ENCODE measurements at regions not wholly inside any gene's neighbourhood (a gene's known extent, or its start where the extent isn't known, plus 50 kb on each side); places are given as distances from the start of the nearest gene placed in this dataset.

- no peak overlapping the region for H3K27ac ChIP-seq
- ChIA-PET CTCF (no interaction called here), POLR2A (ENCODE audit: low non-redundant PET) (no interaction called here)
- no peak for DNase-seq (ENCODE audit: low spot score)
- TF ChIP-seq, protein P1, sequence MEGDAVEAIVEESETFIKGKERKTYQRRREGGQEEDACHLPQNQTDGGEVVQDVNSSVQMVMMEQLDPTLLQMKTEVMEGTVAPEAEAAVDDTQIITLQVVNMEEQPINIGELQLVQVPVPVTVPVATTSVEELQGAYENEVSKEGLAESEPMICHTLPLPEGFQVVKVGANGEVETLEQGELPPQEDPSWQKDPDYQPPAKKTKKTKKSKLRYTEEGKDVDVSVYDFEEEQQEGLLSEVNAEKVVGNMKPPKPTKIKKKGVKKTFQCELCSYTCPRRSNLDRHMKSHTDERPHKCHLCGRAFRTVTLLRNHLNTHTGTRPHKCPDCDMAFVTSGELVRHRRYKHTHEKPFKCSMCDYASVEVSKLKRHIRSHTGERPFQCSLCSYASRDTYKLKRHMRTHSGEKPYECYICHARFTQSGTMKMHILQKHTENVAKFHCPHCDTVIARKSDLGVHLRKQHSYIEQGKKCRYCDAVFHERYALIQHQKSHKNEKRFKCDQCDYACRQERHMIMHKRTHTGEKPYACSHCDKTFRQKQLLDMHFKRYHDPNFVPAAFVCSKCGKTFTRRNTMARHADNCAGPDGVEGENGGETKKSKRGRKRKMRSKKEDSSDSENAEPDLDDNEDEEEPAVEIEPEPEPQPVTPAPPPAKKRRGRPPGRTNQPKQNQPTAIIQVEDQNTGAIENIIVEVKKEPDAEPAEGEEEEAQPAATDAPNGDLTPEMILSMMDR (conservative IDR thresholded peaks at IDR 0.05; ENCODE audit: low read depth) = no peak
Observed at GRCh38 chr3:102802819-102803420, 368.1 kb downstream of the ZPLD1 start.

DNA sequence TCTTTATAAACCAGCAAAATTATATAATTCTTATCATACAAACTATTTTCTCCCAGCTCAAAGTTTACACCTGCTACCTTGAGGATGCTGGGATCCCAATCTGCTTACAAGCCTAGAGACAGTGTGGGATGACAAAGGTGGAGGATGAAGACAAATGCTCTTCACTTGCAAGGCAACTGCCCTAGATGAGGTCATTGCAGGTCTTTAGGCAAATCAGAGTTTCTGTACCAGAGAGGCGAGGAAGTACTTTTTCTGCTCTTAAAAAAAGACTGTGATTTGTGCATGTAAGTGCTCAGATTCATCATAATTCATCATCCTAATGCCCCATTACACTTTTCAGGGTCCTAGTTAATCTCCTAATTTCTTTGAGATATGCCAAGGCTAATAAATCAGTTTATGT, 376.1 kb downstream of the ZPLD1 start:
- POLR2A ChIA-PET (ENCODE audit: low non-redundant PET) = no interaction called here
- TF ChIP-seq, protein P1 (conservative IDR thresholded peaks at IDR 0.05; ENCODE audit: low read depth) = no peak
- DNase-seq (ENCODE audit: low spot score) = no peak
- H3K27ac ChIP-seq = no peak overlapping the region
- CTCF ChIA-PET = no interaction called here

GRCh38 chr3:102826636-102827035, 391.8 kb downstream of the ZPLD1 start:
- TF ChIP-seq, protein P1 (conservative IDR thresholded peaks at IDR 0.05; ENCODE audit: low read depth) = no peak
- no peak overlapping the region for H3K27ac ChIP-seq
- no peak for DNase-seq (ENCODE audit: low spot score)
- ChIA-PET POLR2A (ENCODE audit: low non-redundant PET) (no interaction called here), CTCF (no interaction called here)

DNA sequence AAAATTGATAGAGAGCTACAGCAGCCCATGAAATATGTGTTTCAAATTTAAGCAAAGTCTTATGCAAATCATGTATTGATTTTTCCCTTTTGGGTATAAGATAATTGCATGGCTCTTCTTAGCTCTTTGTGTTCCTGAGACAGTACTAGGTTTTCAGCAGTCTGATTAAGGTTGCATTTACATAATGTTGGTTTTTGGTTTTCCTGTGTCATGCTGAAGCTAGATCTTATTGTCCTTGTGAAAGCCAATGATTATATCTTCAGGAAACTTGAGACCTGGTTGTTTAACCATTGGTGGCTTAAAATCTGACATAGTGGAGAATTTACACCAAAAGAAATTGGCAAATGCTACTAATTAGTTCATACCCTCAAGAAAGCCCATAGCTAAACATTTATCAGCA, 392.6 kb downstream of the ZPLD1 start:
- no peak overlapping the region for H3K27ac ChIP-seq
- TF ChIP-seq, protein P1 (conservative IDR thresholded peaks at IDR 0.05; ENCODE audit: low read depth) = no peak
- DNase-seq (ENCODE audit: low spot score) = no peak
- POLR2A ChIA-PET (ENCODE audit: low non-redundant PET) = no interaction called here
- CTCF ChIA-PET = no interaction called here

GRCh38 chr3:102830415-102830814, 395.6 kb downstream of the ZPLD1 start:
- no peak overlapping the region for H3K27ac ChIP-seq
- TF ChIP-seq, protein P1 (conservative IDR thresholded peaks at IDR 0.05; ENCODE audit: low read depth) = no peak
- ChIA-PET CTCF (no interaction called here), POLR2A (ENCODE audit: low non-redundant PET) (no interaction called here)
- no peak for DNase-seq (ENCODE audit: low spot score)

DNA sequence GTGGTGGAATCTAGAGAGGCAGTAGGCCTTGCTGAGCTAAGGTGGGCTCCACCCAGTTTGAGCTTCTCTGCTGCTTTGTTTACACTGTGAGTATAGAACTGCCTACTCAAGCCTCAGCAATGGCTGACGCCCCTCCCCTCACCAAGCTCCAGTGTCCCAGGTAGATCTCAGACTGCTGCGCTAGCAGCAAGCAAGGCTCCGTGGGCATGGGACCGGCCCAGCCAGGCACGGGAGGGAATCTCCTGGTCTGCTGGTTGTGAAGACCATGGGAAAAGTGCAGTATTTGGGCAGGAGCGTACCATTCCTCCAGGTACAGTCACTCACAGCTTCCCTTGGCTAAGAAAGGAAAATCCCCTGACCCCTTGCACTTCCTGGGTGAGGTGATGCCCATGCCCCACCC, 407.1 kb downstream of the ZPLD1 start:
- H3K27ac ChIP-seq = no peak overlapping the region
- CTCF ChIA-PET = no interaction called here
- POLR2A ChIA-PET (ENCODE audit: low non-redundant PET) = no interaction called here
- DNase-seq (ENCODE audit: low spot score) = no peak
- TF ChIP-seq, protein P1 (conservative IDR thresholded peaks at IDR 0.05; ENCODE audit: low read depth) = no peak

GRCh38 chr3:102866845-102867244, 432.0 kb downstream of the ZPLD1 start:
- H3K27ac ChIP-seq = no peak overlapping the region
- TF ChIP-seq, protein P1 (conservative IDR thresholded peaks at IDR 0.05; ENCODE audit: low read depth) = no peak
- no peak for DNase-seq (ENCODE audit: low spot score)
- POLR2A ChIA-PET (ENCODE audit: low non-redundant PET) = no interaction called here
- CTCF ChIA-PET = no interaction called here
